Neural progenitor cell (in vitro differentiated cells): ENCODE measurements at regions not wholly inside any gene's neighbourhood (a gene's known extent, or its start where the extent isn't known, plus 50 kb on each side); places are given as distances from the start of the nearest gene placed in this dataset.

ENCODE experiments used
- DNase-seq: peaks from one replicate; pipeline ENCODE4 v3.0.0-alpha.2; 2016; ENCODE audit warnings: low spot score
- H2AFZ ChIP-seq: fragments of 200-600 bp; sonication (generic); replicated peaks from 2 replicates; pipeline ENCODE4 v1.6.1; 2016; ENCODE audit warnings: antibody characterized with exemption
- H3F3A ChIP-seq: fragments of 200-600 bp; sonication (generic); 2 replicates; pipeline ENCODE4 v1.6.1; 2016; ENCODE audit warnings: antibody characterized with exemption, low read depth
- H3K27ac ChIP-seq: fragments of 200-600 bp; sonication (generic); 2 replicates; pipeline ENCODE4 v1.5.1; 2016; ENCODE audit warnings: mild to moderate bottlenecking
- H3K27me3 ChIP-seq: fragments of 200-600 bp; sonication (generic); 2 replicates; pipeline ENCODE4 v1.6.1; 2016; ENCODE audit warnings: mild to moderate bottlenecking, moderate library complexity
- H3K36me3 ChIP-seq: fragments of 200-600 bp; sonication (generic); 2 replicates; pipeline ENCODE4 v1.5.1; 2016
- H3K4me1 ChIP-seq: fragments of 200-600 bp; sonication (generic); 2 replicates; pipeline ENCODE4 v1.6.1; 2016; ENCODE audit warnings: mixed run types
- H3K4me2 ChIP-seq: fragments of 200-600 bp; sonication (generic); 2 replicates; pipeline ENCODE4 v1.6.1; 2016
- H3K4me3 ChIP-seq: fragments of 200-600 bp; sonication (generic); 2 replicates; pipeline ENCODE4 v1.5.1; 2016
- H3K79me2 ChIP-seq: fragments of 200-600 bp; sonication (generic); 2 replicates; pipeline ENCODE4 v1.6.1; 2016; ENCODE audit warnings: low read depth
- H3K9ac ChIP-seq: fragments of 200-600 bp; sonication (generic); 2 replicates; pipeline ENCODE4 v1.6.1; 2016
- H3K9me3 ChIP-seq: fragments of 200-600 bp; sonication (generic); 2 replicates; pipeline ENCODE4 v1.5.1; 2016; ENCODE audit warnings: low read depth
- H4K20me1 ChIP-seq: fragments of 200-600 bp; sonication (generic); 2 replicates; pipeline ENCODE4 v1.6.1; 2016; ENCODE audit warnings: low read depth
- H3K27ac Mint-ChIP-seq: 3 replicates; pipeline ENCODE4 v1.8.0; 2021; ENCODE audit warnings: mixed read lengths
- H3K27me3 Mint-ChIP-seq: 2 replicates; pipeline ENCODE4 v1.8.0; 2022; ENCODE audit warnings: low read depth, mild to moderate bottlenecking, inconsistent platforms, moderate library complexity, mixed read lengths; ENCODE audit not compliant: insufficient read depth
- H3K36me3 Mint-ChIP-seq: 3 replicates; pipeline ENCODE4 v1.8.0; 2021; ENCODE audit warnings: mixed read lengths
- H3K4me1 Mint-ChIP-seq: 3 replicates; pipeline ENCODE4 v1.8.0; 2021; ENCODE audit warnings: mixed read lengths
- H3K4me3 Mint-ChIP-seq: 3 replicates; pipeline ENCODE4 v1.8.0; 2021; ENCODE audit warnings: mild to moderate bottlenecking, moderate library complexity, mixed read lengths
- H3K9me3 Mint-ChIP-seq: 3 replicates; pipeline ENCODE4 v1.8.0; 2020; ENCODE audit warnings: mixed read lengths
- CTCF ChIP-seq: fragments of 200-600 bp; sonication (generic); IDR thresholded peaks from 2 replicates; pipeline ENCODE4 v1.5.1; 2017; ENCODE audit warnings: antibody characterized with exemption, mild to moderate bottlenecking
- EZH2 ChIP-seq: fragments of 200-600 bp; sonication (generic); IDR thresholded peaks from 2 replicates; pipeline ENCODE4 v1.6.1; 2017; ENCODE audit warnings: antibody characterized with exemption, mild to moderate bottlenecking, moderate library complexity
- EZH2phosphoT487 ChIP-seq: fragments of 200-600 bp; sonication (generic); IDR thresholded peaks from 2 replicates; pipeline ENCODE4 v1.6.1; 2017; ENCODE audit warnings: antibody characterized with exemption

- no peak overlapping the region for H3K4me3 ChIP-seq
- H3K27me3 ChIP-seq = no peaks in the 10 kb centered on the region
- H3F3A ChIP-seq = no peaks in the 10 kb centered on the region
- H3K4me1 Mint-ChIP-seq = no peaks in the 10 kb centered on the region
- no peaks in the 10 kb centered on the region for H3K79me2 ChIP-seq
- no peak overlapping the region for H3K27ac Mint-ChIP-seq
- no peaks in the 10 kb centered on the region for H3K36me3 Mint-ChIP-seq
- H3K9ac ChIP-seq = no peak overlapping the region
- H3K27ac ChIP-seq = no peak overlapping the region
- no peaks in the 10 kb centered on the region for H3K9me3 Mint-ChIP-seq
- H2AFZ ChIP-seq = no peak overlapping the region
- H3K4me3 Mint-ChIP-seq = no peak overlapping the region
- no peaks in the 10 kb centered on the region for H3K4me1 ChIP-seq
- no peak overlapping the region for H3K4me2 ChIP-seq
- H3K9me3 ChIP-seq = no peaks in the 10 kb centered on the region
- no peaks in the 10 kb centered on the region for H4K20me1 ChIP-seq
- TF ChIP-seq CTCF = no peak
- no peak for TF ChIP-seq EZH2phosphoT487
- TF ChIP-seq EZH2 = no peak
- peaks cover 2% of the 10 kb centered on the region for H3K27me3 Mint-ChIP-seq
- H3K36me3 ChIP-seq = no peaks in the 10 kb centered on the region
- DNase-seq = no peak
Observed at GRCh38 chr2:163369111-163369510, 366.7 kb downstream of the FIGN start.

- Mint-ChIP-seq H3K4me1 (no peaks in the 10 kb centered on the region), H3K9me3 (no peaks in the 10 kb centered on the region), H3K27ac (no peak overlapping the region), H3K27me3 (peaks cover 2% of the 10 kb centered on the region), H3K4me3 (no peak overlapping the region), H3K36me3 (no peaks in the 10 kb centered on the region)
- no peaks in the 10 kb centered on the region for H4K20me1 ChIP-seq
- no peak overlapping the region for H3K4me2 ChIP-seq
- H3K36me3 ChIP-seq = no peaks in the 10 kb centered on the region
- H3K27ac ChIP-seq = no peak overlapping the region
- no peaks in the 10 kb centered on the region for H3K9me3 ChIP-seq
- H3F3A ChIP-seq = no peaks in the 10 kb centered on the region
- DNase-seq = no peak
- H3K4me3 ChIP-seq = no peak overlapping the region
- H2AFZ ChIP-seq = no peak overlapping the region
- H3K79me2 ChIP-seq = no peaks in the 10 kb centered on the region
- no peaks in the 10 kb centered on the region for H3K4me1 ChIP-seq
- TF ChIP-seq EZH2 (no peak), EZH2phosphoT487 (no peak), CTCF (no peak)
- H3K27me3 ChIP-seq = no peaks in the 10 kb centered on the region
- no peak overlapping the region for H3K9ac ChIP-seq
Observed at GRCh38 chr2:163368655-163369054, 367.2 kb downstream of the FIGN start.

GRCh38 chr2:163367825-163368582, 367.8 kb downstream of the FIGN start:
- Mint-ChIP-seq H3K9me3 (no peaks in the 10 kb centered on the region), H3K36me3 (no peaks in the 10 kb centered on the region), H3K27ac (no peak overlapping the region), H3K27me3 (peaks cover 2% of the 10 kb centered on the region), H3K4me3 (no peak overlapping the region), H3K4me1 (no peaks in the 10 kb centered on the region)
- Histone ChIP-seq H3K27me3 (no peaks in the 10 kb centered on the region), H3K4me1 (no peaks in the 10 kb centered on the region), H3K27ac (no peak overlapping the region), H4K20me1 (no peaks in the 10 kb centered on the region), H2AFZ (no peak overlapping the region), H3K36me3 (no peaks in the 10 kb centered on the region), H3K4me3 (no peak overlapping the region), H3F3A (no peaks in the 10 kb centered on the region), H3K4me2 (no peak overlapping the region), H3K9ac (no peak overlapping the region), H3K79me2 (no peaks in the 10 kb centered on the region), H3K9me3 (peaks cover under 1% of the 10 kb centered on the region)
- no peak for DNase-seq
- no peak for TF ChIP-seq EZH2

- Histone ChIP-seq H3K27me3 (no peaks in the 10 kb centered on the region), H3K36me3 (no peaks in the 10 kb centered on the region), H3F3A (no peaks in the 10 kb centered on the region), H4K20me1 (no peaks in the 10 kb centered on the region), H3K4me2 (no peak overlapping the region), H3K4me3 (no peak overlapping the region), H3K79me2 (no peaks in the 10 kb centered on the region), H2AFZ (no peak overlapping the region), H3K9me3 (peaks cover 5% of the 10 kb centered on the region), H3K9ac (no peak overlapping the region), H3K4me1 (no peaks in the 10 kb centered on the region), H3K27ac (no peak overlapping the region)
- H3K4me1 Mint-ChIP-seq = no peaks in the 10 kb centered on the region
- DNase-seq = no peak
- H3K9me3 Mint-ChIP-seq = no peaks in the 10 kb centered on the region
- no peak overlapping the region for H3K4me3 Mint-ChIP-seq
- no peak overlapping the region for H3K27ac Mint-ChIP-seq
- TF ChIP-seq EZH2 (no peak), EZH2phosphoT487 (no peak), CTCF (no peak)
- H3K36me3 Mint-ChIP-seq = no peaks in the 10 kb centered on the region
- H3K27me3 Mint-ChIP-seq = no peaks in the 10 kb centered on the region
Observed at GRCh38 chr2:163364736-163365135, 371.1 kb downstream of the FIGN start.
